Right lobe of liver (tissue), 4 donors: ENCODE measurements at regions not wholly inside any gene's neighbourhood (a gene's known extent, or its start where the extent isn't known, plus 50 kb on each side); places are given as distances from the start of the nearest gene placed in this dataset.

Source experiments
- POLR2A ChIP-seq: fragments of 450-650 bp; IDR thresholded peaks from one replicate; pipeline ENCODE4 v1.6.1; 2017; ENCODE audit warnings: antibody characterized with exemption, mild to moderate bottlenecking
- TF ChIP-seq, protein P1 (sequence below), 4 donors: fragments of 200-600 bp in 3 of 4; fragments of 450-650 bp in 1 of 4; IDR thresholded peaks; one replicate each; pipeline versions ENCODE4 v1.5.1 to v1.8.0; 2016 to 2022; ENCODE audit warnings: antibody characterized with exemption in 4 of 4, mild to moderate bottlenecking in 2 of 4
- donor health status: DM: no; HTN: no; CAD: no.
- donor health status: DM: no; HTN: no; CAD: no.
- donor health status: DM: no; HTN: yes; CAD: no.

DNA sequence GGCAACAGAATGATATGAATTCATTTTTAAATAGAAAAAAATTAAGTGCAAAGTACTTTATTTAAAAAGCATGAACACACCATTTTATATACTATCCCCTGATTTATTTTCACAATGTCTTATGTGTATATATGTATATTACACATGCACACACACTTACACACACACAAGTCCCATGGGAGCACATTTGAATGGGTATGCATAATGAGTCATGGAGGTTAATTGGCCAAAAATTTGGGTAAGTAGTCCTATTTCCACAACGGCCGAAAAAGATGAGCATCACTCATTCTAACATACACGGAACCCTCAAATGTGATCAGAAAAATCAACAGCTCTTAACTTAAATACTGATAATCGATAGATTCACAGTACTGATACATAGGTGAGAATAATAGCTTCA, 97.4 kb upstream of the NABP1 start:
- TF ChIP-seq POLR2A: no peak
- TF ChIP-seq, protein P1, sequence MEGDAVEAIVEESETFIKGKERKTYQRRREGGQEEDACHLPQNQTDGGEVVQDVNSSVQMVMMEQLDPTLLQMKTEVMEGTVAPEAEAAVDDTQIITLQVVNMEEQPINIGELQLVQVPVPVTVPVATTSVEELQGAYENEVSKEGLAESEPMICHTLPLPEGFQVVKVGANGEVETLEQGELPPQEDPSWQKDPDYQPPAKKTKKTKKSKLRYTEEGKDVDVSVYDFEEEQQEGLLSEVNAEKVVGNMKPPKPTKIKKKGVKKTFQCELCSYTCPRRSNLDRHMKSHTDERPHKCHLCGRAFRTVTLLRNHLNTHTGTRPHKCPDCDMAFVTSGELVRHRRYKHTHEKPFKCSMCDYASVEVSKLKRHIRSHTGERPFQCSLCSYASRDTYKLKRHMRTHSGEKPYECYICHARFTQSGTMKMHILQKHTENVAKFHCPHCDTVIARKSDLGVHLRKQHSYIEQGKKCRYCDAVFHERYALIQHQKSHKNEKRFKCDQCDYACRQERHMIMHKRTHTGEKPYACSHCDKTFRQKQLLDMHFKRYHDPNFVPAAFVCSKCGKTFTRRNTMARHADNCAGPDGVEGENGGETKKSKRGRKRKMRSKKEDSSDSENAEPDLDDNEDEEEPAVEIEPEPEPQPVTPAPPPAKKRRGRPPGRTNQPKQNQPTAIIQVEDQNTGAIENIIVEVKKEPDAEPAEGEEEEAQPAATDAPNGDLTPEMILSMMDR (IDR thresholded peaks at IDR 0.05): no peak
